GM19463 (cell line): ENCODE measurements at regions not wholly inside any gene's neighbourhood (a gene's known extent, or its start where the extent isn't known, plus 50 kb on each side); places are given as distances from the start of the nearest gene placed in this dataset.
"Not testable (repeated sequence)": the region's sequence is repeated elsewhere in the genome, so short reads cannot be mapped to it uniquely, and the experiment has no call there.

ENCODE experiments used
- ATAC-seq: cut with Tn5 transposase; IDR thresholded peaks from one replicate; pipeline ENCODE4 v1.9.1; 2021; ENCODE audit warnings: mild to moderate bottlenecking, moderate library complexity; ENCODE audit not compliant: unreplicated experiment

DNA sequence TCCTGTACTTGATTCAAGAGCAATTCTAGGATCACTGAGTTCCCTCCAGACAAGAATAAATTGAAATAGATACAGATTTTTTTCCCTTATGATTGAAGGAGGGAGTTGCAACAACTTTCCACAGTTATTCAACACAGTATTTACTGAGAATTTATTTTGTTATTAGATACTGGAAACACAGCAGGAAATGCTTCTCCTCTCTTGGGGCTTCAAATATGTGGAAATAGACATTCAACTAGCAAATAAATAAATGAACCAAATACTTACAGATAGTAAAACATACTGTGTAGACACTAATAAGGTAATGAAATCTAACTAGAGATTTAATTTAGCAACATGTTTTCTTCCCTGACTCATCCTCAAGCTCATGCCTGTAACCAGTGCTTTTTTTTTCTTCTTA lies 169.2 kb downstream of the LNPK start:
- ATAC-seq = no peak

DNA sequence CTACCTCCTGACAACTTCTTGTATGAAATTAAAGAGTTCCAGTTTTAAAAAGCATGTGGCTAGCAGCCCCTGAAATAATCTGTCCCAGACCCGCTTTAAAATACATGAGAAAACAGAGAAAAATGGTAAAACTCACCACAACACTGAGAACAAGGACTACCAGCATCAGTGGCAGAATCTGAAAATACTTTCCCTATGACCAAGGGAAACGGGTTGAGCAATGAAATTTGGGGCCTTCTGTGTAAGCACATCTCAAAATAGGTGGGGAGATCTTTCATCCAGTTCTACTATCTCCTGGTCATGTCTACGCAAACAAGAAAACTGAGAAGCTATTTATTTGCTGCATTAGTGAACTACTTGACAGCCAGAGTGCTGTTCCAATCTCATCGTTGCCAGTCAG lies 172.3 kb downstream of the LNPK start:
- ATAC-seq = no peak

GRCh38 chr2:175827856-175828255 lies 174.2 kb downstream of the LNPK start:
- ATAC-seq = no peak

- ATAC-seq = no peak
Observed at GRCh38 chr2:175824243-175824642, 177.8 kb downstream of the LNPK start.

- no peak for ATAC-seq
Observed at GRCh38 chr2:175823707-175824073, 178.4 kb downstream of the LNPK start.

GRCh38 chr2:175823002-175823706 lies 178.9 kb downstream of the LNPK start:
- ATAC-seq = no peak

DNA sequence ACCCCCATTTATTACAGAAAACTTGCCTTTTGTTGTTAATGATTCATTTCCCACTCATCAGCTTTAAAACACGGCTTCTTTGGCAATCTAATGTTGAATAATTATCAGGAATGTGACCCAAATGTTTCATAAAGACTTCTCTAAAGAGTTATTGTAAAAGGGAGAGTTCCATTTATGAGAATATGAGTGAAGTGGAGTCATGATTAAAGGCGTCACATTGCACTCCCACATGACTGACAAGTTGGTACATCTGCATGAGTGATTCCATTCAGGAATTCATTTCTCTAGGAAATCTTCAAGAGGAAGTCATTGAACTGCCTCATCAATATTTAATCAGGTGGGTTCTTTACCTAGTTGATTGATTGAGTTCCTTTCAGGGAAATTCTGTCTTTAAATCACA lies 184.8 kb downstream of the LNPK start:
- ATAC-seq = no peak

DNA sequence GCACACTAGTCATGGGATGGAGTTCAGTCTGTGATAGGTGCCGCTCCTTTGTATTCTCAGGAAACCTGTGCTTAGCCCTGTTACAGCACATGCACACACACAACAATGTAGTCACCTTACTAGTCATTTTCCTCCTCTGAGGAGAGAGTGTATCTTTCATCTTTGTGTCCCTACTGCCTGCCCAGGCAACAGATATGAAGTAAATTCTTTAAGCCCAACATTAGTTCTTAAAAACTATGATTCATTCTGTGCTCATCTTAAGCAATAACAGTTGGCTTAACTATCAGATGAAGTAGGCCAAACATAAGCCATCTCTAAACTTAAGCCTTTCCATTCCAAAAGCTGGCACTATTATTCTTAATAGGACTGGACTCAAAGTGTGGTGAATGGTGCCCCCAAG lies 186.5 kb downstream of the LNPK start:
- ATAC-seq = no peak

- ATAC-seq = no peak
Observed at GRCh38 chr2:175811971-175812370, 190.1 kb downstream of the LNPK start.

GRCh38 chr2:175808858-175809257 lies 193.2 kb downstream of the LNPK start:
- no peak for ATAC-seq

- ATAC-seq = no peak
Observed at GRCh38 chr2:175808078-175808477, 194.0 kb downstream of the LNPK start.

DNA sequence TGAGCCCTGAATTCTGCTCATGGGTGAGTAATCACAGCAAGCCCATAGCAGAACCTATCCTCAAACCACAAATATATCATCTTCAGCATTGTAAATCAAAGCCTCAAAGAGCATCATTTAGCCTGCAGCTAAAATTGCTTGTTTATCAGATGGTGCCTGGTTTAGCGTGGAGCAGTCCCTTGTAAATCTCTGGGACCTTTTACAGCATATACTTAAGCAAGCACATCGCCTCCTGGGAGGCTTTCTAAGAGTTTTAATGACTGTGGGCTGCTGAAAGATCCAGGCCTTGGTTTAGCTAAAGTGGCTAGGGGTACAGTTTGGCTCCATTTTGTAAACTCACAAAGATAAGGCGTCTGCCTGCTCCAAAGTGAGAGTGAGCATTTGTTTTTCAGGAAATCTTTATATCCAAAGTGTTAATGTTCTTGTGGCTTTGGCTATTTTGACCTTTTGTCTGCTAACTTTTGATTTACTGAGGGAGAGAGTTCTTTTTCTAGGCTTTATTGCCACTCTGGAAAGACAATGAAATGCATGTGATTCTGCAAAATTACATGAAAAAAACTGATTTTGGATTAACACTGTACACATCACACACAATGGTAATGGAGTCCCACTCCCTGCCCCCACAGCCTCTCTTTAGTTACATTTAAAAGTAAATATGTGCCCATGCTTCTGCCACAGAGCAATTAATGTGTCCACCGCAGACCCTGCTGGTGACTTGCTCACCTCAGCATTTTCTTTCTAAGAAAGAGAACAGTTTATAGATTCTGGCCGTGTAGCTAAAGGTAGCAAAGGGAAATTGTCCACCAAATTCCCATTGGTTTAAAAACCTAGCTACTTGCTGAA lies 194.8 kb downstream of the LNPK start:
- no peak for ATAC-seq

DNA sequence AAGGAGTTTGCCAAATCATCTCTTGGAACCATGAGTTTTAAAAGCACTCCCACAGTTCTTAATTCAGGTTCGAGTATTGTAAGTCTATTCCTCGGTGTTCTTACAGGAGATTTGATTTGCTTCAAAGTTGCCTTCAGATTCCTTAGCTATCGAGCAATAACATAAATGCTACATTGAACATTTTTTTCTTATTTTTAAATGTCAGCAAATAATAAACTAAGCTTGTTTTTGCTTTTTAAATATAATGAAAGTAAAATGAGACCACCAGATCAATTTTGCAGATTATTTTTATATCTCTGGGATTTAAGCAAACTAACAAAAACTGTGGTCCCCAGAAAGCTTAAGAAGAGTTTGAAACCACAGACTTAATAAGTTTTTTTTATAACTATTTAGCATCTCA lies 195.5 kb downstream of the LNPK start:
- ATAC-seq = no peak

DNA sequence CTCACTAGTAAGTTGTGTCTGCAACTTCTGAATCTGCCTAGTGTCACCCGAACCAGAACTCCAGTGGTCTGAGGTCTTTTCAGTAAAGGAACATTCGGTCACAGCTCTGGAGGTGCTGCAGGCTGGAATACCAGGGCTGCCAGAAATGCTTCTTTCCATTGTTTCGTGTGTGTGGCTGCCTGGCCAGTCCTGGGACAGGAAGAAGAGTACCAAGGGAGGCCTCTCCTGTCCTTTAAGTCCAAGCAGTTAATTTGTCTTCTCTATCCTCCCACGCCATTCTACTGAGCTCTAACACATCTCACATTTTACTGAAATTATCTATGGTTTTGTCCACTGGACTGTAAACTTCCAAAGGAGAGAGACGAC lies 196.0 kb downstream of the LNPK start:
- no peak for ATAC-seq

- no peak for ATAC-seq
Observed at GRCh38 chr2:175805442-175806124, 196.5 kb downstream of the LNPK start.

DNA sequence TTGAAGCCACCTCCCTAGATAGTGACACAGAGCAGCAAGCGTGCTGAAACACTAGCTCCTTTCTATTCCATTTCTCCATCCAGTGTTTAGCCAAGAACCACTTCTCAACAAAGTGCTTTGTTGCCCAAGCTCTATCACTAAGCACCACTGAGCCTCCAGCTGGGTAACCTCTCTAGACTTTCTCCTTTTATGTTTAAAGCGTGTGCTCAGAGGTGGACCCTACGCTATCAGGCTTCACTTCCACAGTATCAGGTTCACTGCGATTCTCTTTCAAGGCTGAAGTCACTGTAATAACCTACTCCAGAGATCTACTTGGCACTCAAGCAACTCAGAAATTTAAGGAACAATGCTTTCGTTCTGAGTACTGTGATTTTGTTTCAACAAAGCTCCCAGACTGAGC lies 197.9 kb downstream of the LNPK start:
- no peak for ATAC-seq

DNA sequence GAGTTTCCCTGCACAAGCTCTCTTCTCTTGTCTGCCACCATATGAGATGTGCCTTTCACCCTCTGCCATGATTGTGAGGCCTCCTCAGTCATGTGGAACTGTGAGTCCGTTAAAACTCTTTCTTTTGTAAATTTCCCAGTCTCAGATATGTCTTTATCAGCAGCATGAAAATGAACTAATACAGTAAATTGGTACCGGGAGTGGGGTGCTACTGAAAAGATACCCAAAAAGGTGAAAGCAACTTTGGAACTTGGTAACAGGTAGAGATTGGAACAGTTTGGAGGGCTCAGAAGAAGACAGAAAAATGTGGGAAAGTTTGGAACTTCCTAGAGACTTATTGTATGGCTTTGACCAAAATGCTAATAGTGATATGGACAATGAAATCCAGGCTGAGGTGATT lies 205.6 kb downstream of the LNPK start:
- ATAC-seq = not testable (repeated sequence)

- no peak for ATAC-seq
Observed at GRCh38 chr2:175793648-175794047, 208.4 kb downstream of the LNPK start.

GRCh38 chr2:175792881-175793280 lies 209.2 kb downstream of the LNPK start:
- ATAC-seq = no peak

DNA sequence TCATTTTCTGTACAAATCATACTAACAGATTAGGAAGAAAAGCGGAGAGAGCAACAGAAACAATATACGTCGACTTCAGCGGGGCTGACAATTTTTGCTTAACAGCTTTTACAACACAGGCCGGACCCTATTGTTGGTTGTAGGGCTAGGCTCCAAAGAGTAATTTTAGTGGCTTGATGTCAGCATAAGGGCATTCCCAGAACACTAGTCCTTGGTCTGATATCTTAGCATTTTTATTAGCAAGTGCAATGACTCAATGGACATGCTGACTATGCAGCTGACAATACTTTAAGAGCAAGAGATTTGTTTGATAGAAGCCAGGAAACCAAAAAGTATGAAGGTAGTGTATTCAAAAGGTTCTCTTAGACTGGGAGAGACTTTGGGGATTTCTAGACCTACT lies 209.9 kb downstream of the LNPK start:
- no peak for ATAC-seq

- no peak for ATAC-seq
Observed at GRCh38 chr2:175786471-175787124, 215.5 kb downstream of the LNPK start.
